ENCODE measurements at regions not wholly inside any gene's neighbourhood (a gene's known extent, or its start where the extent isn't known, plus 50 kb on each side); places are given as distances from the start of the nearest gene placed in this dataset.

- no peak for DNase-seq
- no peak overlapping the region for H3K18ac ChIP-seq (ENCODE audit: low read depth, low read length)
- no peak overlapping the region for H2AK5ac ChIP-seq (ENCODE audit: low read depth, low read length)
- no peak overlapping the region for H2BK20ac ChIP-seq (ENCODE audit: low read depth, low read length)
- no peak for ATAC-seq (ENCODE audit: low read depth)
- POLR2A ChIA-PET (ENCODE audit: unreplicated experiment): no interaction called here
- no peaks in the 10 kb centered on the region for H3K79me1 ChIP-seq (ENCODE audit: low read depth in 1 of 2, low read length in 2 of 2)
- H3K4me1 ChIP-seq (ENCODE audit: control insufficient read depth, insufficient read depth, low read length): no peaks in the 10 kb centered on the region
- H4K5ac ChIP-seq (ENCODE audit: low read depth, low read length): no peak overlapping the region
- H3K4ac ChIP-seq (ENCODE audit: low read depth, low read length): no peak overlapping the region
- no peak overlapping the region for H3K14ac ChIP-seq (replicated peaks; ENCODE audit: low read depth, low read length)
- H3K36me3 ChIP-seq (ENCODE audit: control insufficient read depth, insufficient read depth, low read length): no peaks in the 10 kb centered on the region
- 0 out of 2 replicates have a peak, but pooled peaks cover 5% of the 10 kb centered on the region for H3K27me3 ChIP-seq (ENCODE audit: control insufficient read depth, insufficient read depth, low read length)
- H4K91ac ChIP-seq (ENCODE audit: insufficient read depth, low read depth, low read length): no peak overlapping the region
- H2BK5ac ChIP-seq (ENCODE audit: low read depth, low read length, poor library complexity, severe bottlenecking): no peak overlapping the region
- H4K20me1 ChIP-seq (ENCODE audit: insufficient read depth, low read length): no peaks in the 10 kb centered on the region
- intact Hi-C loops (cut with micrococcal nuclease): no loop called here
- no peak overlapping the region for H3K23ac ChIP-seq (ENCODE audit: low read depth, low read length)
- H2BK15ac ChIP-seq (ENCODE audit: low read depth, low read length): no peak overlapping the region
- H3K4me3 ChIP-seq (ENCODE audit: insufficient read depth, low read depth, low read length): no peak overlapping the region
- H3K9me1 ChIP-seq (ENCODE audit: insufficient read depth, low read length): no peaks in the 10 kb centered on the region
- TF ChIP-seq USF2 (IDR thresholded peaks at IDR 0.05; ENCODE audit: low read depth, low read length) (no peak), RAD21 (IDR thresholded peaks at IDR 0.05; ENCODE audit: low read length) (no peak), BHLHE40 (IDR thresholded peaks at IDR 0.05; ENCODE audit: low read depth, low read length) (no peak), CEBPB (IDR thresholded peaks at IDR 0.05; ENCODE audit: low read depth, low read length) (no peak), MAFK (IDR thresholded peaks at IDR 0.05; ENCODE audit: low read depth, low read length) (no peak), RCOR1 (IDR thresholded peaks at IDR 0.05; ENCODE audit: insufficient replicate concordance, low read length) (no peak), NFE2L2 (IDR thresholded peaks at IDR 0.05; ENCODE audit: low read depth, low read length) (no peak)
- no TSS peak for BruUV-seq (replicated peaks)
- no peaks in the 10 kb centered on the region for H3K9me3 ChIP-seq (ENCODE audit: control insufficient read depth, insufficient read depth, low read length)
- CTCF ChIA-PET: no interaction called here
- in situ Hi-C loops (cut with MboI; ENCODE audit: low sequenced_read_pairs): no loop called here
- H3K9ac ChIP-seq (ENCODE audit: low read depth, low read length): no peak overlapping the region
- H3K56ac ChIP-seq (ENCODE audit: extremely low read depth, insufficient read depth, low read length): no peak overlapping the region
- no peak overlapping the region for H3K4me2 ChIP-seq (ENCODE audit: low read depth, low read length)
- H2AFZ ChIP-seq (replicated peaks; ENCODE audit: low read length, poor library complexity): no peak overlapping the region
- H3K27ac ChIP-seq (ENCODE audit: insufficient read depth, low read length): no peak overlapping the region
- no peak overlapping the region for H2AK9ac ChIP-seq (replicated peaks; ENCODE audit: low read depth, low read length, poor library complexity)
- H4K8ac ChIP-seq (ENCODE audit: low read depth in 2 of 2, low read length in 2 of 2): no peak overlapping the region
- no CpG with 5 or more reads among the region's 1 CpG for WGBS, 2 experiments (ENCODE audit: extremely low coverage in 2 of 2, insufficient read length in 1 of 2)
- H2BK120ac ChIP-seq (ENCODE audit: low read depth, low read length): no peak overlapping the region
- dilution Hi-C loops (cut with HindIII; ENCODE audit: low sequenced_read_pairs, unreplicated experiment): no loop called here
Observed at GRCh38 chr9:107907715-107908114, 418.1 kb upstream of the KLF4 start.
